GM21576 (cell line): ENCODE measurements at regions not wholly inside any gene's neighbourhood (a gene's known extent, or its start where the extent isn't known, plus 50 kb on each side); places are given as distances from the start of the nearest gene placed in this dataset.

ENCODE experiments used
- ATAC-seq: cut with Tn5 transposase; IDR thresholded peaks from one replicate; pipeline ENCODE4 v1.9.1; 2021; ENCODE audit warnings: mild to moderate bottlenecking, moderate library complexity; ENCODE audit not compliant: unreplicated experiment

GRCh38 chr9:95822583-95823431, 52.7 kb upstream of the ERCC6L2 start:
- ATAC-seq, result peak; percentile 89

- no peak for ATAC-seq
These were observed 53.5 kb upstream of the ERCC6L2 start for GRCh38 chr9:95822015-95822414.

- no peak for ATAC-seq
These were observed 55.4 kb upstream of the ERCC6L2 start for GRCh38 chr9:95820074-95820473.

- no peak for ATAC-seq
These were observed 55.9 kb upstream of the ERCC6L2 start for GRCh38 chr9:95819636-95820035.

GRCh38 chr9:95817205-95817604, 58.3 kb upstream of the ERCC6L2 start:
- ATAC-seq, result no peak

- no peak for ATAC-seq
These were observed 58.8 kb upstream of the ERCC6L2 start for GRCh38 chr9:95816716-95817115.

GRCh38 chr9:95815961-95816360, 59.5 kb upstream of the ERCC6L2 start:
- no peak for ATAC-seq

GRCh38 chr9:95815133-95815532, 60.4 kb upstream of the ERCC6L2 start:
- ATAC-seq, result no peak

- no peak for ATAC-seq
These were observed 61.6 kb upstream of the ERCC6L2 start for GRCh38 chr9:95813923-95814322.

GRCh38 chr9:95810814-95811213, 64.7 kb upstream of the ERCC6L2 start:
- ATAC-seq, result no peak

GRCh38 chr9:95810133-95810532, 65.4 kb upstream of the ERCC6L2 start:
- ATAC-seq, result no peak

- ATAC-seq, result no peak
These were observed 65.8 kb upstream of the ERCC6L2 start for GRCh38 chr9:95809686-95810085.

GRCh38 chr9:95808011-95808410, 67.5 kb upstream of the ERCC6L2 start:
- peak; percentile 31 for ATAC-seq

- peak; percentile 60 for ATAC-seq
These were observed 68.1 kb upstream of the ERCC6L2 start for GRCh38 chr9:95807326-95807947.

- no peak for ATAC-seq
These were observed 72.3 kb upstream of the ERCC6L2 start for GRCh38 chr9:95803197-95803596.

GRCh38 chr9:95801797-95802196, 73.7 kb upstream of the ERCC6L2 start:
- no peak for ATAC-seq

- ATAC-seq, result no peak
These were observed 79.5 kb upstream of the ERCC6L2 start for GRCh38 chr9:95796029-95796428.

GRCh38 chr9:95793924-95794828, 81.3 kb upstream of the ERCC6L2 start:
- ATAC-seq, result no peak

GRCh38 chr9:95791695-95792094, 83.8 kb upstream of the ERCC6L2 start:
- no peak for ATAC-seq

- no peak for ATAC-seq
These were observed 84.2 kb upstream of the ERCC6L2 start for GRCh38 chr9:95791286-95791685.

GRCh38 chr9:95788521-95788991, 86.9 kb upstream of the ERCC6L2 start:
- ATAC-seq, result no peak
